HG02981 (cell line): ENCODE measurements at regions not wholly inside any gene's neighbourhood (a gene's known extent, or its start where the extent isn't known, plus 50 kb on each side); places are given as distances from the start of the nearest gene placed in this dataset.
"Not testable (repeated sequence)": the region's sequence is repeated elsewhere in the genome, so short reads cannot be mapped to it uniquely, and the experiment has no call there.

ENCODE experiments used
- ATAC-seq: cut with Tn5 transposase; IDR thresholded peaks from one replicate; pipeline ENCODE4 v1.9.1; 2021; ENCODE audit warnings: mild to moderate bottlenecking, moderate library complexity; ENCODE audit not compliant: unreplicated experiment

- not testable (repeated sequence) for ATAC-seq
Measured at GRCh38 chr12:9415898-9416297, 191.8 kb downstream of the KLRB1 start.

GRCh38 chr12:9413862-9414261, 193.9 kb downstream of the KLRB1 start:
- ATAC-seq, result not testable (repeated sequence)

- ATAC-seq, result not testable (repeated sequence)
Measured at GRCh38 chr12:9412459-9412858, 195.3 kb downstream of the KLRB1 start.

- ATAC-seq, result not testable (repeated sequence)
Measured at GRCh38 chr12:9411616-9412268, 196.0 kb downstream of the KLRB1 start.

- ATAC-seq, result not testable (repeated sequence)
Measured at GRCh38 chr12:9407425-9407748, 199.2 kb upstream of the PZP start.

- ATAC-seq, result no peak
Measured at GRCh38 chr12:9406564-9407424, 198.6 kb upstream of the PZP start.

- no peak for ATAC-seq
Measured at GRCh38 chr12:9405886-9406563, 197.8 kb upstream of the PZP start.

- no peak for ATAC-seq
Measured at GRCh38 chr12:9404469-9405260, 196.5 kb upstream of the PZP start.

GRCh38 chr12:9404031-9404430, 195.8 kb upstream of the PZP start:
- ATAC-seq, result no peak

GRCh38 chr12:9402432-9403040, 194.3 kb upstream of the PZP start:
- ATAC-seq, result not testable (repeated sequence)

- not testable (repeated sequence) for ATAC-seq
Measured at GRCh38 chr12:9396367-9396766, 188.2 kb upstream of the PZP start.

GRCh38 chr12:9395220-9395619, 187.0 kb upstream of the PZP start:
- ATAC-seq, result not testable (repeated sequence)

GRCh38 chr12:9392842-9393241, 184.6 kb upstream of the PZP start:
- no peak for ATAC-seq

GRCh38 chr12:9391815-9392214, 183.6 kb upstream of the PZP start:
- ATAC-seq, result no peak

GRCh38 chr12:9390761-9391160, 182.6 kb upstream of the PZP start:
- no peak for ATAC-seq

- no peak for ATAC-seq
Measured at GRCh38 chr12:9389796-9390195, 181.6 kb upstream of the PZP start.

GRCh38 chr12:9388379-9388778, 180.2 kb upstream of the PZP start:
- ATAC-seq, result no peak

GRCh38 chr12:9387450-9387849, 179.3 kb upstream of the PZP start:
- ATAC-seq, result no peak

- no peak for ATAC-seq
Measured at GRCh38 chr12:9383585-9383984, 175.4 kb upstream of the PZP start.

- ATAC-seq, result no peak
Measured at GRCh38 chr12:9381619-9382018, 173.4 kb upstream of the PZP start.

GRCh38 chr12:9380650-9381049, 172.5 kb upstream of the PZP start:
- ATAC-seq, result no peak
